ENCODE measurements at regions not wholly inside any gene's neighbourhood (a gene's known extent, or its start where the extent isn't known, plus 50 kb on each side); places are given as distances from the start of the nearest gene placed in this dataset.

GRCh38 chr1:31116022-31116421 is 50.5 kb upstream of the PUM1 start:
- Mint-ChIP-seq H3K4me3 (ENCODE audit: unreplicated experiment) (no peak overlapping the region), H3K4me1 (ENCODE audit: insufficient read depth, unreplicated experiment) (peaks cover 18% of the 10 kb centered on the region)
- CTCF ChIA-PET, result no interaction called here

More at GRCh38 chr1:31116022-31116421, 50.5 kb upstream of the PUM1 start:
- no peak for DNase-seq (ENCODE audit: unreplicated experiment)
- Mint-ChIP-seq H3K27me3 (ENCODE audit: insufficient read depth, unreplicated experiment) (no peaks in the 10 kb centered on the region), H3K27ac (ENCODE audit: low read depth, unreplicated experiment) (no peak overlapping the region), H3K36me3 (ENCODE audit: insufficient read depth, unreplicated experiment) (no peaks in the 10 kb centered on the region), H3K9me3 (ENCODE audit: unreplicated experiment) (peaks cover 3% of the 10 kb centered on the region)
- no peak for TF ChIP-seq CTCF (IDR thresholded peaks at IDR 0.05; ENCODE audit: unreplicated experiment)
- intact Hi-C loops (cut with micrococcal nuclease), result no loop called here
- BruUV-seq (replicated peaks), result no TSS peak
- POLR2A ChIA-PET, result interaction anchor here (0.7 kb wide), 1 partner anchor 219 kb away, joined by 5 read pairs; no protein-coding TSS in a partner anchor

Data from MCF 10A (cell line).